Fibroblast of skin of scalp (primary cell): ENCODE measurements at regions not wholly inside any gene's neighbourhood (a gene's known extent, or its start where the extent isn't known, plus 50 kb on each side); places are given as distances from the start of the nearest gene placed in this dataset.

Experiments used
- DNase-seq: peaks from one replicate; pipeline ENCODE4 v3.0.0-alpha.2; 2013

- no peak for DNase-seq
Measured at GRCh38 chr13:106696719-106697118, 128.8 kb upstream of the ARGLU1 start.

- no peak for DNase-seq
Measured at GRCh38 chr13:106696140-106696539, 128.2 kb upstream of the ARGLU1 start.

DNA sequence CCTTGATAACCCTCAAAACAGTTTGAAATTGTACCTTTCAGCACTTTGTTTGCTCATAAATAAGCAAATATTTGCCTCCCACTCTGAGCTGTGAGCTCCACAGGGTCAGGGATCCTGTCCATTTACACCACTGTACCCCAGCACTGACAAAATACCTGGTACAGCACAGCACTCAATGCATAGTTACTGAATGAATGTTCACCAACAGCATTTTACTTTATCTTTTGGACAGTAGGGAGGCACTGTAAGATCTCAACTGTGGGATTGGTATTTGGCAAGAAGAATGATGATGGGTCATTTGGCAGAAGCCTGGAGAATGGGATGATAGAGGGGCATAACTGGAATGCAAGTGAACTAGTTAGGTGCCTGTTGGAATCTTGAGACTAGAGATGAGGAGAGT is 127.2 kb upstream of the ARGLU1 start:
- no peak for DNase-seq

- no peak for DNase-seq
Measured at GRCh38 chr13:106691861-106692260, 123.9 kb upstream of the ARGLU1 start.

GRCh38 chr13:106691341-106691740 is 123.4 kb upstream of the ARGLU1 start:
- DNase-seq = no peak

GRCh38 chr13:106690779-106691178 is 122.8 kb upstream of the ARGLU1 start:
- no peak for DNase-seq

DNA sequence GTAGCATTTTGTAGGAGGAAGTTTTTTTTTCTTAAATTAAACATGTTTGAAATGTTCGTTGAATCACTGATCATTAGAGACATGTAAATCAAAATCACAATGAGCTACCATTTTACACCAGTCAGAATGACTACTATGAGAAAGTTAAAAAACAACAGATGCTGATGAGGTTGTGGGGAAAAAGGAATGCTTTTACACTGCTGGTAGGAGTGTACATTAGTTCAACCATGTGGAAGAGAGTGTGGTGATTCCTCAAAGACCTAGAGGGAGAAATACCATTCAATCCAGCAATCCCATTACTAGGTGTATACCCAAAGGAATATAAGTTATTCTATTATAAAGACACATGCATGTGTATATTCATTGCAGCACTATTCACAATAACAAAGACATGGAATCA is 122.0 kb upstream of the ARGLU1 start:
- DNase-seq = no peak

GRCh38 chr13:106688940-106689339 is 121.0 kb upstream of the ARGLU1 start:
- no peak for DNase-seq

- no peak for DNase-seq
Measured at GRCh38 chr13:106686163-106686562, 118.2 kb upstream of the ARGLU1 start.

DNA sequence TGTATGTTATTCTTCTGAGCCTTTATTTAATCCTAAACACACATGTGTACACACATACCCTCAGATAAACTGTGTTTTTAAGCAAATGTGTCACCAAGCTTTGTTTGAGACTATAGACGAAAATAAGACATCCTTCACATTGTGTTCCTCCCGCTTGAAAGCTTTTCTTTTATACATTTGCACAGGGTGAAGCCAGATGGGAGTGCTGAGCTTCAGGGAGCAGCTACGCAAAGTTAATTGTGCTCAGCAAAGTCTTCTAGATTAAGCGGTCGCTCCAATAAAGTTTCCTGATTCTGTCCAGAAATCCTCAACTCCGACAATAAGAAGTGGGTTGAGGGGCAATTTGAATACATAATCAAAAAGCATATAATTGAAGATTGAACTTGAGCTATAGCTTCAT is 117.2 kb upstream of the ARGLU1 start:
- DNase-seq = no peak

DNA sequence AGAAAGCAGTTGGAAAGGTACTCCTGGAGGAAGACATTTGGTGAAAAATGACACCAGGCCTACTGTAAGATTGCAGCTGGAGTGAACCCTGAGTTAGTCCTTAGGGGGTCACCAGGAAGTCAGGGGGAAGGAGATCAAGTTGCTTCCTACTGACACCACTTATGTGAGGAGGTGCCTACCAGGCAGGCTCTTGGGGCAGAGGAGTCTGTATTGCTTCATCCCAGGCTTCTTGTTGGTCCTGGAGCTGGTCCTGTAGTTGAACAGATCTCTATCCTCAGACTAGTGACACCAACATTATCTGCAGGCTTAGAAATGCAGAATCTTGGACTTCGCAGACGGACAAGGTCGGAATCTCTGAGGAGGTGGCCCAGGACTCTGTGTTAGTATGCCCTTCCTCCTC is 116.0 kb upstream of the ARGLU1 start:
- no peak for DNase-seq

- DNase-seq = no peak
Measured at GRCh38 chr13:106683179-106683578, 115.2 kb upstream of the ARGLU1 start.

GRCh38 chr13:106681997-106682396 is 114.1 kb upstream of the ARGLU1 start:
- DNase-seq = no peak

- no peak for DNase-seq
Measured at GRCh38 chr13:106681536-106681935, 113.6 kb upstream of the ARGLU1 start.

- DNase-seq = no peak
Measured at GRCh38 chr13:106680796-106681472, 113.0 kb upstream of the ARGLU1 start.

DNA sequence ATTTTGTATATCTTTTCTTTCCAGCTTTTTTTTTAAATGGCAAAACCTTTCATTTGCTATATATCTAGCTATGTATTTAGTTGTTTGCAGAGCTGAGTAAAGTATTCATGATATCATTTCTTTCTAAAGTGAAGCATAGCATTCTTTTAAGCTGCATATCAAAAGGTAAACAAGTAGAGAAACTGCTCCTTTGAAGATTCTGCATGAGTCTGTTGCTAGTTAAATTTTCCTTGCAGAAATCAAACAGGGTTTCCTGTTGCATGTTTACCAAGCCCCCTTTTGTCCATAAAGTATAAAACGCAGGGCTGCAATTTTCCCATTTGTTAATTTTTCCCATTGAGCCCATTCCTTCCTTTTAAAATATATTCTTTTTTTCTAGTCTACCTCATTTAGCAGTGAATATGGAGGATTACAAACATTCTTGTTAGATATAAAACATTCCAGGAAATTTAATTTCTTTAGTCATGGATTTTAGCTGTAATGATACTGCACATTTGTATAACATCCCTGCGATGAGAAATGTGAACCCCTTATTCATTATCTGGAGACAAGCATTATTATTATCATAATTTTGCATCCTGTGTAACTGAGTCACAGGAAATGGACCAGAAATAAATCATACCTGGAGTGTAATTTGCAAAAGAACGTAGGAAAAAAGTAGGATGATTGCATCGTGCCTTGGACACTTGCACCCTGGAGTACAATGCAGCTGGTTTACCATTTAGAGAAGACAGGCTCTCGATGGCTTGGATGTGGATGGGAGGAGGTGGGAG is 110.9 kb upstream of the ARGLU1 start:
- DNase-seq = no peak

DNA sequence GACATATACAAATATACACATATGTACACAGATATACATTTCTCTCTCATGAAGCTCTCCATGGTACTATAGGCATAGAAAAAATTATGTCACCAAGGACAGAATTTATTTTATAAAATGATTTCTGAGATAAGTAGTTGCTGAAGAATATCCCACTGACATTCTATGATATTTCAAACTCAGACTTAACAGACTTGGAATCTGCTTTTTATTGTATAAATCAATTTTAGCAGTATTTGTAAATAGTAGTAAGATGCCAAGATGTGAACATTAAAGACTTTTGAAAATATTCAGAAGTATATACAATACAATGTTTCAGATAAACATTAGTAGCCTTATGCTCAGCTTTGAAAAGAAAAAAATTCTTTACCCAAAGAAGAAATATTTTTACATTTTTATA is 107.4 kb upstream of the ARGLU1 start:
- no peak for DNase-seq

- DNase-seq = no peak
Measured at GRCh38 chr13:106660746-106661625, 93.0 kb upstream of the ARGLU1 start.

- DNase-seq = no peak
Measured at GRCh38 chr13:106657104-106657503, 89.2 kb upstream of the ARGLU1 start.

DNA sequence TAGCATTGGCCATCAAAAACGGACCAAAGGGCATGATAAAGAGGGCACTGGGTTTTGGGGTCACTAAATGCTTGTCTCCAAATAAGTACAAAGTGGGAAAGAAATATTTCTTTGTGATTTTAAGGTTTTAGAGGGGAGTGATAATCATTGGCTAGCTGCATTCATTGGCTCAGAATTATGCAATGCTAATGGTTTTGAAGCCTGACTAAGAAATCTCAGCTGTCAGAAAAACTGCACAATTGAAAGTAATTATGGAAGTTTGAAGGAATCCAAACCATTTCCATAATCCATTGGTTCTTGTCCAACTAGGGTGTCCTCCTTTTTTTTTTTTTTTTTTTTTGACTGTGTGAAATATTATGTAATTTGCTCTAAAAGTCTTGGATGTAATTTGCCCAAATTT is 88.2 kb upstream of the ARGLU1 start:
- no peak for DNase-seq

DNA sequence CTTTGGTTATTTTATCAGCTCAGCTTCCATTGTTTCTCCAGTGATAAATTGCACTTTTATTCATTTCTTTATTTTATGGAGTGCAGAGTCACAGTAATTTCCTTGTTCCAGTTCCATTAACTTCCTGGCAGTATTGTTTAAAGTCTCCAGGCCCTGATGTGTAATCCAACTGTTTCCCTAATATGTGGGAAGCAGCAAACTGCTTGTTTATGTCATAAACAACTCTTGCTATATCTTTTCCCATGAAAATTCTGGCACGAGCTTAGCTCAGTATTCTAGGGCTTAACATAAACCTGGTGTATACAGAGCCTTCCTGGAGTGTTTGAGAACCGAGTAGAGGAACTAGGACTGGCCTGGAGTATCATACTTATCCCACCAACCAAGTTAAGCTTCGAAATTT is 83.5 kb upstream of the ARGLU1 start:
- DNase-seq = no peak

DNA sequence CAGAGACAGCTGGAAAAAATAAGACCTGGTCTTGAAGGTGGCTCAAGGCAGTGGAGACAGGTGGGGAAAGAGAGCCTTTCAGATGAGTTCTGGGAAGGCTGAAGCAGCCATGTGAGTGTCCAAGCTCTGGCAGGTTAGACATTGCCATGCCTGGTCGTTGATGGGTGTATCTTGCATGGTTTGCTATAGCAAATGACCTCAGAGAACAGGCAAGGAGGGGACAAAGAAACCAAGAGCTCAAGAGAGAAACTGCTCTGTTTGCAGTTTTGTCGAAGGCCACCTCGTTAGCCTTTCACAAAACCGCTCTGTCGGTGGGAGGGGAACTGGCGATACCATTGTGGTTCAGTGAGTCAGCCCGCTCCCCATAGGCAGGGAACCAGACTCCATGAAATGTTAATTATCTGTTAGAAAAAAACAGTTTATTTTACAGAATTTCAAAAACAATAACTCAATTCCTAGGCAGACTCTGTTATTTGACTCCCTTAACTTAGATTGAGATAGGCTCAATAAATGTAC is 82.8 kb upstream of the ARGLU1 start:
- DNase-seq = no peak

- peak; percentile 20 for DNase-seq
Measured at GRCh38 chr13:106649495-106649894, 81.6 kb upstream of the ARGLU1 start.
